CD14-positive monocyte (primary cell): ENCODE measurements at regions not wholly inside any gene's neighbourhood (a gene's known extent, or its start where the extent isn't known, plus 50 kb on each side); places are given as distances from the start of the nearest gene placed in this dataset.

ENCODE experiments used
- DNase-seq, 3 donors: peaks; one replicate each; pipeline ENCODE4 v3.0.0-alpha.2; 2011 to 2022
- H2AFZ ChIP-seq: 2 replicates; pipeline ENCODE4 v1.6.0; 2012; ENCODE audit warnings: mild to moderate bottlenecking, low read depth, low read length, inconsistent platforms; ENCODE audit not compliant: insufficient read depth, poor library complexity, severe bottlenecking
- H3K27ac ChIP-seq, 2 donors: 1 replicate in 1 of 2; 2 replicates in 1 of 2; pipeline ENCODE4 v1.5.1; 2012 to 2013; ENCODE audit warnings: low read length in 2 of 2, control low read depth in 1 of 2, inconsistent platforms in 1 of 2, low read depth in 1 of 2, mild to moderate bottlenecking in 1 of 2
- H3K27me3 ChIP-seq, 2 donors: one replicate each; pipeline versions ENCODE4 v1.6.0 to v1.6.1; 2011 to 2013; ENCODE audit warnings: low read length in 2 of 2; ENCODE audit not compliant: control insufficient read depth in 2 of 2, insufficient read depth in 2 of 2
- H3K36me3 ChIP-seq, 2 donors: replicated peaks in 1 of 2; 1 replicate in 1 of 2; 2 replicates in 1 of 2; pipeline versions ENCODE4 v1.5.1 to v1.6.1; 2012 to 2013; ENCODE audit warnings: low read length in 2 of 2, control low read depth in 1 of 2, inconsistent platforms in 1 of 2, mild to moderate bottlenecking in 1 of 2; ENCODE audit not compliant: insufficient read depth in 2 of 2, control insufficient read depth in 1 of 2
- H3K4me1 ChIP-seq, 2 donors: 1 replicate in 1 of 2; 2 replicates in 1 of 2; pipeline versions ENCODE4 v1.5.1 to v1.6.1; 2012 to 2013; ENCODE audit warnings: low read length in 2 of 2, control low read depth in 1 of 2, inconsistent platforms in 1 of 2, mild to moderate bottlenecking in 1 of 2, moderate library complexity in 1 of 2; ENCODE audit not compliant: insufficient read depth in 2 of 2, control insufficient read depth in 1 of 2
- H3K4me2 ChIP-seq: replicated peaks from 2 replicates; pipeline ENCODE3; 2012; ENCODE audit warnings: low read length, moderate library complexity, mild to moderate bottlenecking; ENCODE audit not compliant: poor library complexity, severe bottlenecking; ENCODE audit errors: extremely low read depth
- H3K4me3 ChIP-seq, 3 experiments: fragments of 200-600 bp in 1 of 3; sonication (generic) in 1 of 3; replicated peaks in 1 of 3; 1 replicate in 2 of 3; 2 replicates in 1 of 3; pipeline ENCODE4 v1.5.1; 2011 to 2013; ENCODE audit warnings: low read length in 3 of 3, mild to moderate bottlenecking in 3 of 3, control low read depth in 2 of 3, low read depth in 2 of 3, inconsistent platforms in 1 of 3, moderate library complexity in 1 of 3
- H3K79me2 ChIP-seq: 2 replicates; pipeline ENCODE4 v1.6.0; 2012; ENCODE audit warnings: mild to moderate bottlenecking, control low read depth, inconsistent platforms, low read length, moderate library complexity; ENCODE audit not compliant: insufficient read depth
- H3K9ac ChIP-seq: 2 replicates; pipeline ENCODE4 v1.6.0; 2017; ENCODE audit warnings: low read length, mild to moderate bottlenecking; ENCODE audit not compliant: insufficient read depth, poor library complexity, severe bottlenecking
- H3K9me3 ChIP-seq, 2 donors: replicated peaks in 1 of 2; 1 replicate in 1 of 2; 2 replicates in 1 of 2; pipeline versions ENCODE4 v1.5.1 to v1.6.1; 2012 to 2013; ENCODE audit warnings: low read length in 2 of 2, control low read depth in 1 of 2; ENCODE audit not compliant: control insufficient read depth in 1 of 2, insufficient read depth in 1 of 2
- H4K20me1 ChIP-seq: 2 replicates; pipeline ENCODE4 v1.6.0; 2012; ENCODE audit warnings: mild to moderate bottlenecking, low read length, control low read depth, moderate library complexity; ENCODE audit not compliant: insufficient read depth
- H3K27ac Mint-ChIP-seq, 7 donors: one replicate each; pipeline ENCODE4 v1.8.0; 2020; ENCODE audit warnings: mild to moderate bottlenecking in 7 of 7, mixed read lengths in 7 of 7, moderate library complexity in 6 of 7, inconsistent platforms in 2 of 7
- H3K27me3 Mint-ChIP-seq, 3 donors: one replicate each; pipeline ENCODE4 v1.8.0; 2021 to 2022; ENCODE audit warnings: low read depth in 3 of 3, mild to moderate bottlenecking in 3 of 3, mixed read lengths in 3 of 3, moderate library complexity in 3 of 3, inconsistent platforms in 1 of 3
- H3K36me3 Mint-ChIP-seq, 2 donors: one replicate each; pipeline ENCODE4 v1.8.0; 2020; ENCODE audit warnings: mixed read lengths in 2 of 2, inconsistent platforms in 1 of 2, mild to moderate bottlenecking in 1 of 2
- H3K4me1 Mint-ChIP-seq: one replicate; pipeline ENCODE4 v1.8.0; 2020; ENCODE audit warnings: mild to moderate bottlenecking, mixed read lengths
- H3K4me3 Mint-ChIP-seq, 2 donors: one replicate each; pipeline ENCODE4 v1.8.0; 2020; ENCODE audit warnings: mild to moderate bottlenecking in 2 of 2, mixed read lengths in 2 of 2, moderate library complexity in 1 of 2
- H3K9me3 Mint-ChIP-seq, 7 donors: one replicate each; pipeline ENCODE4 v1.8.0; 2020 to 2022; ENCODE audit warnings: mixed read lengths in 7 of 7, mild to moderate bottlenecking in 6 of 7, moderate library complexity in 6 of 7, inconsistent platforms in 2 of 7
- whole genome bisulfite sequencing: methylation state at CpG from one replicate; pipeline ENCODE4 v1.1.5; 2013; ENCODE audit warnings: missing lambda C conversion rate; ENCODE audit not compliant: insufficient coverage; 5-methylcytosine and 5-hydroxymethylcytosine counted together
- intact Hi-C, 2 donors: fragments of 100-400 bp; cut with micrococcal nuclease; formaldehyde crosslinking; loops; one replicate each; pipeline versions ENCODE4 v1.15.0 to v1.15.1; 2023
- TF ChIP-seq, protein P1 (sequence below): fragments of 200-600 bp; IDR thresholded peaks from one replicate; pipeline ENCODE4 v1.8.0; 2022; ENCODE audit warnings: antibody characterized with exemption, mild to moderate bottlenecking

DNA sequence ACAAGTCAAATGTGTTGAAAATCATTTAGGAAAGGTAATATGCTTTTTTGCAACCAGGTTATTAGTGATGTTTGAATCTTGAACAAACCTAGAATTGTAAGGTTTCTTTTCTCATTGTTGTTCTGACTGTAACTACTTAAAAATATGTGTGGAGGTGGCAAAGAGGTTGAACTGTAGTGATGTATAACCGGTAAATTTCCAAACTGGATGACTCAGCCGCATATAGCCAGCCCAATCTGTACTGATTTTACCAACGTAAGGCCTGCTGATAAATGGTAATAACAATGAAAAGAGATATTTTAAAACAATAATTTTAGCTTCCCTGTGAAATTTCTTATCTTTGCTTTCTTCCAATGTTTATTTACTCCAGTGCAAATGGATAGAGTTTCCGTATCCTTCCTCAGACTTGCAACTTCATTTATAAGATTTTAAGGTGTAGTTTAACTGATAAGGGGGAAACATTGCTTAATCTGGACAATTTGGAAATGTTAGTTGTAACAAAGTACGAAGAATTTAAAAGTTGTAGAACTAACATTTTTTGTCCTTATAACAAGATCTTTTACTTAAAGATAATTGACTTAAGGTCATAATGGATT lies 1170.4 kb upstream of the ZEB2 start:
- no peaks in the 10 kb centered on the region for H3K9me3 ChIP-seq
- H3K4me1 ChIP-seq, result peaks cover 15 to 28% of the 10 kb centered on the region in 2 donors
- peak in 1 of 3 donors; percentile 8 for DNase-seq
- Mint-ChIP-seq H3K4me1 (peaks cover 24% of the 10 kb centered on the region), H3K27ac (no peak overlapping the region), H3K27me3 (no peaks in the 10 kb centered on the region), H3K9me3 (peaks cover 0 to 1% (median 0%) of the 10 kb centered on the region in 7 donors), H3K4me3 (no peak overlapping the region), H3K36me3 (no peaks in the 10 kb centered on the region)
- no peaks in the 10 kb centered on the region for H3K27me3 ChIP-seq
- H3K79me2 ChIP-seq, result no peaks in the 10 kb centered on the region
- no CpG with 5 or more reads among the region's 5 CpGs for WGBS
- no peak overlapping the region for H3K27ac ChIP-seq
- H4K20me1 ChIP-seq, result no peaks in the 10 kb centered on the region
- H3K4me3 ChIP-seq, result no peak overlapping the region
- no peaks in the 10 kb centered on the region for H3K36me3 ChIP-seq
- no peak overlapping the region for H3K4me2 ChIP-seq
- TF ChIP-seq, protein P1, sequence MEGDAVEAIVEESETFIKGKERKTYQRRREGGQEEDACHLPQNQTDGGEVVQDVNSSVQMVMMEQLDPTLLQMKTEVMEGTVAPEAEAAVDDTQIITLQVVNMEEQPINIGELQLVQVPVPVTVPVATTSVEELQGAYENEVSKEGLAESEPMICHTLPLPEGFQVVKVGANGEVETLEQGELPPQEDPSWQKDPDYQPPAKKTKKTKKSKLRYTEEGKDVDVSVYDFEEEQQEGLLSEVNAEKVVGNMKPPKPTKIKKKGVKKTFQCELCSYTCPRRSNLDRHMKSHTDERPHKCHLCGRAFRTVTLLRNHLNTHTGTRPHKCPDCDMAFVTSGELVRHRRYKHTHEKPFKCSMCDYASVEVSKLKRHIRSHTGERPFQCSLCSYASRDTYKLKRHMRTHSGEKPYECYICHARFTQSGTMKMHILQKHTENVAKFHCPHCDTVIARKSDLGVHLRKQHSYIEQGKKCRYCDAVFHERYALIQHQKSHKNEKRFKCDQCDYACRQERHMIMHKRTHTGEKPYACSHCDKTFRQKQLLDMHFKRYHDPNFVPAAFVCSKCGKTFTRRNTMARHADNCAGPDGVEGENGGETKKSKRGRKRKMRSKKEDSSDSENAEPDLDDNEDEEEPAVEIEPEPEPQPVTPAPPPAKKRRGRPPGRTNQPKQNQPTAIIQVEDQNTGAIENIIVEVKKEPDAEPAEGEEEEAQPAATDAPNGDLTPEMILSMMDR, result no peak
- no peak overlapping the region for H2AFZ ChIP-seq
- intact Hi-C loops, result loop anchor here in 1 of 2 donors (5.0 kb wide), 1 partner anchor 62 kb away; no protein-coding TSS in a partner anchor
- no peak overlapping the region for H3K9ac ChIP-seq

DNA sequence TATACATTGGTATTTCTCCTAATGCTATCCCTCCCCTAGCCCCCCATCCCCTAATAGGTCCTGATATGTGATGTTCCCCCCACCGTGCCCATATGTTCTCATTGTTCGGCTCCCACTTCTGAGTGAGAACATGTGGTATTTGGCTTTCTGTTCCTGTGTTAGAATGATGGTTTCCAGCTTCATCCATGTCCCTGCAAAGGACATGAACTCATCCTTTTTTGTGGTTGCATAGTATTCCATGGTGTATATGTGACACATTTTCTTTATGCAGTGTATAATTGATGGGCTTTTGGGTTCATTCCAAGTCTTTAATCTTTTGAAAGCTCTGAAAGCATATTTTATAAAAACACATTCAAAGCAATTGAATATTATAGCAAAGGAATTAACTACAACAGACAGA lies 1169.4 kb upstream of the ZEB2 start:
- H3K9me3 ChIP-seq, result no peaks in the 10 kb centered on the region
- H3K27me3 Mint-ChIP-seq, result no peaks in the 10 kb centered on the region
- peaks cover 15 to 28% of the 10 kb centered on the region in 2 donors for H3K4me1 ChIP-seq
- H2AFZ ChIP-seq, result no peak overlapping the region
- intact Hi-C loops, result no loop called here
- DNase-seq, result no peak
- H3K4me1 Mint-ChIP-seq, result peaks cover 24% of the 10 kb centered on the region
- no peaks in the 10 kb centered on the region for H4K20me1 ChIP-seq
- WGBS, result no CpG with 5 or more reads among the region's 2 CpGs
- no peak overlapping the region for H3K4me2 ChIP-seq
- H3K4me3 ChIP-seq, result no peak overlapping the region
- H3K36me3 Mint-ChIP-seq, result no peaks in the 10 kb centered on the region
- no peaks in the 10 kb centered on the region for H3K9me3 Mint-ChIP-seq
- no peak overlapping the region for H3K4me3 Mint-ChIP-seq
- H3K9ac ChIP-seq, result no peak overlapping the region
- H3K79me2 ChIP-seq, result no peaks in the 10 kb centered on the region
- no peaks in the 10 kb centered on the region for H3K27me3 ChIP-seq
- H3K27ac Mint-ChIP-seq, result no peak overlapping the region
- no peak overlapping the region for H3K27ac ChIP-seq
- H3K36me3 ChIP-seq, result no peaks in the 10 kb centered on the region
- TF ChIP-seq, protein P1, result no peak
